Fibroblast of pulmonary artery (primary cell): ENCODE measurements at regions not wholly inside any gene's neighbourhood (a gene's known extent, or its start where the extent isn't known, plus 50 kb on each side); places are given as distances from the start of the nearest gene placed in this dataset.

Source experiments
- DNase-seq: peaks from one replicate; pipeline ENCODE4 v3.0.0-alpha.2; 2010; ENCODE audit warnings: low read depth
- H3K4me3 ChIP-seq: replicated peaks from 2 replicates; pipeline ENCODE4 v1.5.1; 2011; ENCODE audit warnings: low read depth, mild to moderate bottlenecking, control low read depth, low read length, moderate library complexity
- TF ChIP-seq, protein P1 (sequence below): IDR thresholded peaks from 2 replicates; pipeline ENCODE4 v1.5.1; 2011; ENCODE audit warnings: mild to moderate bottlenecking, control low read depth, low read length, inconsistent platforms; ENCODE audit errors: missing control alignments

- no peak overlapping the region for H3K4me3 ChIP-seq
Observed at GRCh38 chr4:189098932-189099696, 841.6 kb upstream of the FRG1 start.

DNA sequence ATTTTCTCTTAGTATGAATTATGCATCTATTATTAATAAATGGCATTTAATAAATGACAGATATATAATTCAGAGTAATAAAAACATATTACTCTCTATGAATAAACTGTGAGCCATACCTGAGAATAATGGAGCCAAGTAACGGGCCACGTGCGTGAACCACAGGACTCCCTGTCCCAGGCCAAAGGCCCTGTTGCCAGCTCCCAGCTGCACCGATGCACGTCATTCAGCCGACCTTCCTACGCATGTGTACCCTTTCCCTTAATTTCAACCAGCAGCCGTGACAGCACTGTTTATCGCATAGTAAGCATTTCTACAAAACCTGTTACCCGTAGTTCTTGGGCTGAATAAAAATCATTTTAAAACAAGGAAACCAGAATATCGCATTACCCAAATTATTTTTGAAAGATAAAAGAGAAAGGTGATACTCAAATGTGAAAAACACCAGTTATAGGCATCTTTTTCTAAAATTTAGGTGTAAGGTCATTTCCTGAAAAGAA is 827.2 kb upstream of the FRG1 start:
- no peak for DNase-seq
- H3K4me3 ChIP-seq = no peak overlapping the region
- TF ChIP-seq, protein P1, sequence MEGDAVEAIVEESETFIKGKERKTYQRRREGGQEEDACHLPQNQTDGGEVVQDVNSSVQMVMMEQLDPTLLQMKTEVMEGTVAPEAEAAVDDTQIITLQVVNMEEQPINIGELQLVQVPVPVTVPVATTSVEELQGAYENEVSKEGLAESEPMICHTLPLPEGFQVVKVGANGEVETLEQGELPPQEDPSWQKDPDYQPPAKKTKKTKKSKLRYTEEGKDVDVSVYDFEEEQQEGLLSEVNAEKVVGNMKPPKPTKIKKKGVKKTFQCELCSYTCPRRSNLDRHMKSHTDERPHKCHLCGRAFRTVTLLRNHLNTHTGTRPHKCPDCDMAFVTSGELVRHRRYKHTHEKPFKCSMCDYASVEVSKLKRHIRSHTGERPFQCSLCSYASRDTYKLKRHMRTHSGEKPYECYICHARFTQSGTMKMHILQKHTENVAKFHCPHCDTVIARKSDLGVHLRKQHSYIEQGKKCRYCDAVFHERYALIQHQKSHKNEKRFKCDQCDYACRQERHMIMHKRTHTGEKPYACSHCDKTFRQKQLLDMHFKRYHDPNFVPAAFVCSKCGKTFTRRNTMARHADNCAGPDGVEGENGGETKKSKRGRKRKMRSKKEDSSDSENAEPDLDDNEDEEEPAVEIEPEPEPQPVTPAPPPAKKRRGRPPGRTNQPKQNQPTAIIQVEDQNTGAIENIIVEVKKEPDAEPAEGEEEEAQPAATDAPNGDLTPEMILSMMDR = no peak

More at GRCh38 chr4:189098932-189099696, 841.6 kb upstream of the FRG1 start:
- TF ChIP-seq, protein P1 = no peak
- DNase-seq = no peak

GRCh38 chr4:189117426-189117825 is 823.2 kb upstream of the FRG1 start:
- TF ChIP-seq, protein P1 = no peak
- no peak for DNase-seq

GRCh38 chr4:189121336-189121735 is 819.3 kb upstream of the FRG1 start:
- DNase-seq = no peak
- TF ChIP-seq, protein P1 = no peak

More at GRCh38 chr4:189117426-189117825, 823.2 kb upstream of the FRG1 start:
- no peak overlapping the region for H3K4me3 ChIP-seq

GRCh38 chr4:189124149-189124758 is 816.4 kb upstream of the FRG1 start:
- no peak overlapping the region for H3K4me3 ChIP-seq
- TF ChIP-seq, protein P1 = peak; percentile 42
- DNase-seq = peak; percentile 28

More at GRCh38 chr4:189121336-189121735, 819.3 kb upstream of the FRG1 start:
- no peak overlapping the region for H3K4me3 ChIP-seq

DNA sequence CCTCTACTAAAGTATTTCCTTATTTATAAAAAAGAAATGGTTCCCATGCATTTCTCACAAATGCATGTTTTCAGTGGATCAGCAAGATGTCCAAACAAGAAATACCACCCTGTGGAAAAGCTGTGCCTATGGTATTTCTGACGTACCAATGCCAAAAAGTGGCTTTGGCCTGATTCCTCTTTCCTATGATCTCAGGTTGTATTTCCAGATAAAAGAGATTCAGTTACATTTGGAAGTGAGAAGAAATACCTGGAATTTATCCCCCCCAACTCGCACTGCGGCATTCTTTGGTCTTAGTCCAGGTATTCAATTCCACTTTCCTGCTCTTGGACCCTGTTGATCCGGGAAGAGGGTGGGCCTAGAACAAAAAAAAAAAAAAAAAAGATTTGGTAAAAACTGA is 815.9 kb upstream of the FRG1 start:
- no peak for DNase-seq

More for the DNA sequence above, 815.9 kb upstream of the FRG1 start:
- TF ChIP-seq, protein P1 = no peak
- no peak overlapping the region for H3K4me3 ChIP-seq
